ENCODE measurements at regions not wholly inside any gene's neighbourhood (a gene's known extent, or its start where the extent isn't known, plus 50 kb on each side); places are given as distances from the start of the nearest gene placed in this dataset.

DNA sequence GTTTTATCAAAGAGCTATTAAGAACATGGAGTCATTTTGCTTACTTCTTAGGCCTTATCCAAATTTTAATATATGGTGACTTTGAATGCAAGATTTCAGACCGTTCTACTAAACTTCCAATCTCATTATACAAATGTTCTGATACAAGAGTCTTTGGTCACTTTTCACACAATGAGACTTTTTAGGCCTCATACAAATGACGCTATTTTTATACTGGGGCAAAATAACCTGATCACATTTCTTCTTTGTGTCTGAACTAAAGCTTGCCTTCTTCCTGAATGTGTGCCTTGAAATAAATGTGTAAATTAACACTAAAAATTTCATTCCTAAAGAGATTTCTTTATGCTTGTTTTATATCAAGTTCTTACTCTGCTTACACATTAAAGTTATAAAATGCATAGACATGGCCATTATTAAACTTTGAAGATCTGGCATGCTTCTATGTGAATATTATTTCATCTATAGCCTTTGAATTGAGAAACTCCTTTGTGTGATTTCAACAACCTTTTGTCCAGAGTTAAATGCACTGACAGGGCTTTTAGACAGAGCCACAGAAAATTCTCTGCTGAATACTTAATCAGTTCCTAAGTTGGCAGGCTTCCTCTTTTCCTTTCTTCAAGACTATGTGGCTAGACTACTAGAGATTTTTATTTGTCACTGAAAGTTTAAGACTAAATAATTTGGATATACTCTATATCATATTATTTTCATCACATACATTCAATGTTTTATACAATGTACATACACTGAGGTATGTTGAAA lies 86.1 kb downstream of the EDNRB start:
- Mint-ChIP-seq H3K27me3 (ENCODE audit: low read depth) (no peaks in the 10 kb centered on the region), H3K36me3 (peaks cover 2% of the 10 kb centered on the region; the same call in 1 of the 2 replicates), H3K27ac (no peak overlapping the region), H3K4me3 (no peak overlapping the region), H3K4me1 (peaks cover 26% of the 10 kb centered on the region), H3K9me3 (peaks cover 12% of the 10 kb centered on the region)
- ATAC-seq, result no peak
- no peak for TF ChIP-seq MAX (CRISPR knock-in tag; IDR thresholded peaks at IDR 0.05)
- TF ChIP-seq ZNF532 (CRISPR knock-in tag; IDR thresholded peaks at IDR 0.05; ENCODE audit: borderline replicate concordance), result no peak
- no peak for TF ChIP-seq SMAD3 (CRISPR knock-in tag; IDR thresholded peaks at IDR 0.05; ENCODE audit: borderline replicate concordance)
- TF ChIP-seq ZMAT4 (CRISPR knock-in tag; IDR thresholded peaks at IDR 0.05), result no peak
- no peak for TF ChIP-seq RELA (CRISPR knock-in tag; IDR thresholded peaks at IDR 0.05; ENCODE audit: borderline replicate concordance)
- TF ChIP-seq ZNF317 (CRISPR knock-in tag; IDR thresholded peaks at IDR 0.05; ENCODE audit: borderline replicate concordance, low read depth), result no peak
- TF ChIP-seq, protein P1, sequence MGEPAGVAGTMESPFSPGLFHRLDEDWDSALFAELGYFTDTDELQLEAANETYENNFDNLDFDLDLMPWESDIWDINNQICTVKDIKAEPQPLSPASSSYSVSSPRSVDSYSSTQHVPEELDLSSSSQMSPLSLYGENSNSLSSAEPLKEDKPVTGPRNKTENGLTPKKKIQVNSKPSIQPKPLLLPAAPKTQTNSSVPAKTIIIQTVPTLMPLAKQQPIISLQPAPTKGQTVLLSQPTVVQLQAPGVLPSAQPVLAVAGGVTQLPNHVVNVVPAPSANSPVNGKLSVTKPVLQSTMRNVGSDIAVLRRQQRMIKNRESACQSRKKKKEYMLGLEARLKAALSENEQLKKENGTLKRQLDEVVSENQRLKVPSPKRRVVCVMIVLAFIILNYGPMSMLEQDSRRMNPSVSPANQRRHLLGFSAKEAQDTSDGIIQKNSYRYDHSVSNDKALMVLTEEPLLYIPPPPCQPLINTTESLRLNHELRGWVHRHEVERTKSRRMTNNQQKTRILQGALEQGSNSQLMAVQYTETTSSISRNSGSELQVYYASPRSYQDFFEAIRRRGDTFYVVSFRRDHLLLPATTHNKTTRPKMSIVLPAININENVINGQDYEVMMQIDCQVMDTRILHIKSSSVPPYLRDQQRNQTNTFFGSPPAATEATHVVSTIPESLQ (CRISPR knock-in tag; IDR thresholded peaks at IDR 0.05), result no peak
- TF ChIP-seq ZNF425 (CRISPR knock-in tag; conservative IDR thresholded peaks at IDR 0.05), result no peak
- TF ChIP-seq ZNF416 (CRISPR knock-in tag; IDR thresholded peaks at IDR 0.05), result no peak
- no peak for TF ChIP-seq ZNF263 (CRISPR knock-in tag; IDR thresholded peaks at IDR 0.05; ENCODE audit: low read depth)
- no peak for TF ChIP-seq PRDM15 (CRISPR knock-in tag; IDR thresholded peaks at IDR 0.05)
- TF ChIP-seq NFYB (CRISPR knock-in tag; conservative IDR thresholded peaks at IDR 0.05; ENCODE audit: low read depth), result no peak
- no peak for TF ChIP-seq ZBTB43 (CRISPR knock-in tag; IDR thresholded peaks at IDR 0.05)
- POLR2A ChIA-PET, result no interaction called here
- CTCF ChIA-PET, result interaction anchor here (0.8 kb wide), 1 partner anchor 11 kb away, joined by 3 read pairs; no protein-coding TSS in a partner anchor
- no peak for DNase-seq (ENCODE audit: low spot score)

Data from WTC11 (cell line).